Stimulated activated CD4-positive, alpha-beta T cell treated with anti-CD3 and anti-CD28 coated beads, Interleukin-2, amount 100 ng/mL, for 48 hours (primary cell): ENCODE measurements at regions not wholly inside any gene's neighbourhood (a gene's known extent, or its start where the extent isn't known, plus 50 kb on each side); places are given as distances from the start of the nearest gene placed in this dataset.
"Not testable (repeated sequence)": the region's sequence is repeated elsewhere in the genome, so short reads cannot be mapped to it uniquely, and the experiment has no call there.

Source experiments
- DNase-seq, 2 donors: peaks; one replicate each; pipeline ENCODE4 v3.0.0-alpha.2; 2020

- DNase-seq = no peak
Measured at GRCh38 chr2:2649109-2650072, 318.3 kb upstream of the MYT1L start.

DNA sequence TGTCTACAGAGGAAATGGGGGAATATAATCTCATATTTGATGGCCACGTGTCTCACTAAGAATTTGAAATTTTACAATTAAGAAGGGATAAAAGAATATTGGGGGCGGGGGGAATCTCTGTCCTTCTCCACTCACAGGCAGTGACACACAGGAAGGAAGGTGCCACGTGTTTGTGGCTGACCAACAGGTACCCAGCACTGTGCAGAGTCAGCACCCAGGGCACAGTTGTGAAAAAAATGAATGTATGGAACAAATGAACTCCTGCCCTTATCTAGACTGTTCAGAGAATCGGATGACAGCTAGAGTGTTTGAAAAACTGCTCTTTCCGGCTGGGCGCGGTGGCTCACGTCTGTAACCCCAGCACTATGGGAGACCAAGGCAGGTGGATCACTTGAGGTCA lies 317.0 kb upstream of the MYT1L start:
- no peak for DNase-seq

- peak in 1 of 2 donors; percentile 12 for DNase-seq
Measured at GRCh38 chr2:2647141-2647541, 316.1 kb upstream of the MYT1L start.

GRCh38 chr2:2646433-2647051 lies 315.5 kb upstream of the MYT1L start:
- peak; percentile 6 to 21 for DNase-seq

- no peak for DNase-seq
Measured at GRCh38 chr2:2645162-2645855, 314.2 kb upstream of the MYT1L start.

GRCh38 chr2:2644751-2645150 lies 313.7 kb upstream of the MYT1L start:
- not testable (repeated sequence) for DNase-seq

DNA sequence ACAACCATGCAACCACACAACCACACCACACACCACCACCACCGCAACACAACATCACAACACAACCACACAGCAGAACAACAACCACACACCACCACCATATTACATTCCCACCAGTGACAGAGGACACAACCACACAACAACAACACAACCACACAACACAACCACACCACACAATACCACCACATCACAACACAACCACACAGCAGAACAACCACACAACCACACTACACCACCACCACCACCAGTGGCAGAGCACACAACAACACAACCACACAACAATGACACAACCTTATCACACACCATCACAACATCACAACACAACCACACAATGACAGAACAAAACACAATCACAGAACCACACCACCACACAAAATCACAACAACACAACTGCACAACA lies 313.0 kb upstream of the MYT1L start:
- no peak for DNase-seq

GRCh38 chr2:2642906-2643890 lies 312.1 kb upstream of the MYT1L start:
- no peak for DNase-seq

DNA sequence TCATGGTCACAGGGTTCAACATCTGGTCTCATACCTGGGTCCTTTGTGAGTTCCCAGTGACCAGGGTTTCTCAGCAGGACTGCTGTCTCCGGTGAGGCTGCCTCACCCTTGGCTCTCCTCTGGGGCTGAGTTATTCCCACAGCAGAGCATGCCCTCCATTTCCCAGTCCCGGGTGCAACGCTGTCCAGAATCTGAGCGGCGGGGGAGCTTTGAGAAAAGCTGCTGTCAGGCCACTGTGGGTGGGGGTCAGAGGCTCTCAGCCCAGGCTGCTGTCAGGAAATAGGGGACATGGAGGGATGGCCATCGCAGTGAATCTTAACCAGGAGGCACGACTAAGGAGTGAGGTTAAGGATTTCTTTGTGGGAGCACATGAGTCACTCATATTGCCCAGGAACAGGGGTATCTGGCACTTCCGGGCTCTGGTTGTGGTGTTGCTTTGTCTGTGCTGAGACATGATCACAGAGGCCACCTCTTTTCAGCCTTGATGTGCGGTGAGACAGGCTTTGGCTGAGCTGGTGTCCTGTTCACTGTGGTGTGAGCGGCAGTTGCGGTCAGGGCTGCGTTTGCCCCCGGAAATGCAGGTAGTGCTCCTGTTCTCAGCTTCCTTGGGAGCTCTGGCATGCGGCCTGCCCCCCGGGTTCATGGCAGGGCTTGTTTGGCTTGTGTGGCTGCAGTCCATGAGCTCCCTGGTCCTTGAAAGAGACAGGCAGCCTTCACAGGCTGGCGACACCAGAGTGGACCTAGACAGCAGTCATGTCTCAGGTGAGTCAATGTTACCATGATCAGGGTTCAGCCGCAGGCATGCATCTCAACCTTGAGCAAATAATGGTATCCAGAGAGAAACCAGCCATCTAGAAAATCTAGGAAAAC lies 310.7 kb upstream of the MYT1L start:
- DNase-seq = no peak

GRCh38 chr2:2640818-2641217 lies 309.7 kb upstream of the MYT1L start:
- DNase-seq = no peak

DNA sequence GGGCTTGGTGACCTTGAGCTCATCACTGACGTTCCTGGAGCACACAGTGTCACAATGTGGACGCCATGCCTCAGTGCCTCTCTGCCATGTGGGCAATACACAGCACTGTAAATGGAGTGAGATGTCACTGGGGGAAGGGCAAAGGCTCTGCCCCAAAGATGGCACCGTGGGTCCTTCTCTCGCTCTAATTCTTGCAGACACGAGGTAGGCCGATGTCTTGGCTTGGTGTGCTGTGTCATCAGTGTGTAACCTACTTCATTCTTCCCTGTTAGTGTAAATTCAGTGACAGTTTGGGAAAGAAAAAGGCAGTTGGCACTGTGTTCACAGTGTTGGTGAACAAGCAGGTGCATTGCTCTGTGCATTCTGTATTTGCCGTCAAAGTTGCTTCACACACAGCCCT lies 309.3 kb upstream of the MYT1L start:
- no peak for DNase-seq

DNA sequence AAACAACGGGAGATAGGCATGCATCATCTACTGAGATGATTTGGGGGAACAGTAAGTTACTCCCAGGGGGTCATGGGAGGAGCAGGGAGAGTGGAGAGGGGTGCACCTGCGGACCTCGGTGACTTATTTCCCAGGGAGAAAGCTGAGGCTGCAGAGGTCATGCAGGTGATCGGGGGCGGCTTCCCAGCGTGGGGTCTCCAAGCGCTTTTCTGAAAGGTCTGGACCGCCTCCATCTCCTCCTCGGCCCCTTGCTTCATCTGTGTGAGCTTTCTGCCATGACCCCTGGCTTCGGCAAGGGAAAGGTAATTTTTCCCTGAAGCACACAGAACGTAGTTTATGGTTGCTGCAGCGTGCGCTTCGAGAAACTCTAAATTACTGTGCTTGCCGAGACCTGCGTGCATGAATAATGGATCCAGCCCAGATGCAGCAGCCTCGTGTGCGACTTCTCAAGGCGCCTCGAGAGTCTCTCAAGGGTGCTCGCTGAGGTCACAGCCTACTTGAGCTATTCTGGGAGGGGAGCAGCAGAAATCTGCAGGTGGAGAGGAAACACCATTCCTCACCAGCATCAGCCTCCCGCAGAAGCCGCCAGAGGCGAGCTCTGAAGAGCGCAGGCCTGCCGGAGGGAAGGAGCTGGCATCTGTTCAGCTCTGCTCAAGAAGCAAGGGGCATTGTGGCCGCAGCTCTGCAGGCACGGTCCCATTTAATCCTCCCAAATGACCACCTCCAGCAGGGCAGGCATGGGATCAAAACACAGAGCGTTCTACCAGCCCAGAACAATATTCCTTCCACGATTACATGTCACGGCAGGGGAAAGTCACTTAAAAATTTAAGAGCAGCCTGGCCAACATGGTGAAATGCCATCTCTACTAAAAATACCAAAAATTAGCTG lies 308.4 kb upstream of the MYT1L start:
- no peak for DNase-seq

GRCh38 chr2:2638547-2639220 lies 307.6 kb upstream of the MYT1L start:
- DNase-seq = no peak

- DNase-seq = no peak
Measured at GRCh38 chr2:2636813-2637212, 305.7 kb upstream of the MYT1L start.

DNA sequence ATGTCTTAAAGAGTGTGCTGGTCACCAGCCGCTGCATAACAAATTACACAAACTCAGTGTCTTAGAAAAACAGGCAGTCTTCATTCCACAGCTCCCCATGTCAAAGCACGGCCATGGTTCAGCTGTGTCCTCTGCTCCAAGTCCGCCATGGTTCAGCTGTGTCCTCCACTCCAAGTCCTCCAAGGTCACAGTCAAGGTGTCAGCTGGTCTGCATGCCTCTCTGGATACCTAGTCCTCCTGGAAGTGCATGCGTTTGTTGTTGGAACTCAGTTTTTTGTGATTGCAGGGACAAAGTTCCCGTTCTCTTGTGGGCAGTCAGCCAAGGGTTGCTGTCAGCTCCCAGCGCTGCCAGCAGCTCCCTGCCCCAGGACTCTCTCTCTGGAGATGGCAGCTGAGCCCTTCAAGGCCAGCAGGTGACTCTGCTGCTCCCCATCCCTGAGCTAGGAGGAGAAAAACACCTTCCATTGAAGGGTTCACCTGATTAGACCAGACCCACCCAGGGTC lies 304.0 kb upstream of the MYT1L start:
- DNase-seq = no peak

GRCh38 chr2:2633017-2633416 lies 301.9 kb upstream of the MYT1L start:
- DNase-seq = no peak

DNA sequence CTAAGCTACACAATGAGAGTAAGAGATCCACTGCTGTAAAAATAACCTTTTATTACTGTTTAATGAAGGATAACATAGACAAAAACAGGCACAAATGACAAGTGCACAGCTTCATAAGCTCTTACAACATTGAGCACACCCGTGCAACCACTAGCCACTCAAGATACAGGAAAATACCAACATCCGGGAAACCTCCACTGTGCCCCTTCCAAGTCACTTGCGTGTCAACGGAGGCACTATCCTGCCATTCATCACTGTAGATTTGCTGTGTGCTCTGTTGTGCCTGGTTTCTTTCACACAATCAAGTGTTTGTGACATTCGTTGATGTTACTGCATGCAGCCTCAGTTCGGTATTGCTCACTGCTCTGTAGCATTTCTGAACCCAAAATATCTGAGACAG lies 292.9 kb upstream of the MYT1L start:
- DNase-seq = no peak

DNA sequence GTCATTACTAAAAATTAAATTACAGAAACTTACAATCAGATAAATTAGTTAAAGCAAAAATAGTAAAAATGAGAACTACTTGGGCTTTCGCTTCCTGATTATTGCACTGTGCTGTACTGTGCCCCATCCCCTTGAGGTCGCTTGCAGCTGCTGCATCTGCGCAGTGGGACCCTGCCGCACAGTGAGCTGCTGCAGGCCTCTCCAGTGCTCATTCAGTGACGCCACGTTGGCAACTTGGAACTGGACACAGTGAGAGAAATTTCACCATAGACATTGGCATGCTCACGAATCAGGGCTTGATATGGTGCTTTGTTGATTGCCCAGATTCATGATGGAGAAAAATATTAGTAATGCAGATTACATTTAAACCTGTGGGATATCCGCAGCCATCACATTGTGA lies 290.8 kb upstream of the MYT1L start:
- no peak for DNase-seq

DNA sequence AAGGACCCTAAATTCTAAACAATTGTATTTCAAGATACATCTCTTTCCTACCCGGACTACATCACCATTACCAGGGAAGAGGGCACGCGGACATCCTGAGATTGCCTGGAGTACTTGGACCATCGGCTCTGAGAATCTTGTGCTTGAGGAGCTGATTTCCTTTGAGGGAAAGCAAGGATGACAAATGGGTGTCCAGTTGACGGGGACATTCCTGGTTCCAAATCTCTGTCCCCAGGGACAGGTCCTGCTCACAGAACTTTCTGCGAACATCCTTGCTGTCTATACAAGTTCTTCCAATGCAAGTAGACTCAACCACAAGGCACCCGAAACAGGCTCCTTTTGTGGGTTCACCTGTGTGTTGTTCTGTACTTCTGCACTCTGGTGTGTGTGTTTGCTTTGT lies 289.5 kb upstream of the MYT1L start:
- DNase-seq = no peak

DNA sequence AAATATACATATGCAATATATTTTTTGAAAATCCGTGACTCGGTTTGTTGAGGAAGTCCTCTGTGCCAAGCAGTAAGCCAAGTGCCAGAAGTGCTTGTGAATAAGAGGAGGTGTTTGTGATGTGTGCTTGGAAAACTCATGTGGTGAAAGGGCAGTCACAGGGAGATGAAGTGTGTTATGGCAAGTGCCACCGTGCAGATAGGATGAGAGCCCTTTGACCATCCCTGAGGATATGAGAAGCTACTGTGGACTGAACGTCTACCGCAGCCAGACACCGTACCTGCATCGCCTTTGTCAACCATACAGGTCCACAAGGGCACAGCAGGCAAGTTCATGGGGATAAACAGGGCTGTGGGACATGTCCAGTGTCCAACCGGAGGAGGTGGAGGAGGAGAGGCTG lies 288.9 kb upstream of the MYT1L start:
- no peak for DNase-seq
